Keratinocyte (primary cell): ENCODE measurements at regions not wholly inside any gene's neighbourhood (a gene's known extent, or its start where the extent isn't known, plus 50 kb on each side); places are given as distances from the start of the nearest gene placed in this dataset.

Experiments
- CTCF ChIP-seq, 3 experiments: IDR thresholded peaks in 1 of 3; conservative IDR thresholded peaks in 1 of 3; optimal IDR thresholded peaks in 1 of 3; 2 replicates in 2 of 3; 3 replicates in 1 of 3; pipeline versions ENCODE3 to v1.5.1; 2011; ENCODE audit warnings: low read length in 3 of 3, mild to moderate bottlenecking in 3 of 3, moderate library complexity in 2 of 3, control low read depth in 1 of 3, inconsistent platforms in 1 of 3; ENCODE audit not compliant: insufficient read depth in 2 of 3; ENCODE audit errors: extremely low read depth in 1 of 3
- EZH2 ChIP-seq: IDR thresholded peaks from one replicate; pipeline ENCODE4 v1.6.1; 2012; ENCODE audit warnings: inconsistent platforms, mild to moderate bottlenecking, low read length, moderate library complexity

GRCh38 chr4:38356686-38357085, 307.3 kb upstream of the KLF3 start:
- TF ChIP-seq CTCF (optimal IDR thresholded peaks at IDR 0.05 in 1 of 3, IDR thresholded peaks at IDR 0.05 in 1 of 3, conservative IDR thresholded peaks at IDR 0.05 in 1 of 3; ENCODE audit: extremely low read depth in 1 of 3, insufficient read depth in 2 of 3, low read length in 3 of 3): no peak
- no peak for TF ChIP-seq EZH2
